ENCODE measurements at regions not wholly inside any gene's neighbourhood (a gene's known extent, or its start where the extent isn't known, plus 50 kb on each side); places are given as distances from the start of the nearest gene placed in this dataset.

GRCh38 chr10:29140151-29140550 is 148.7 kb upstream of the LYZL1 start:
- intact Hi-C loops (cut with DNase I), result no loop called here

GRCh38 chr10:29140991-29141390 is 147.9 kb upstream of the LYZL1 start:
- H3K9me3 ChIP-seq, result no peaks in the 10 kb centered on the region
- intact Hi-C loops (cut with DNase I), result no loop called here
- no peak overlapping the region for H3K27ac ChIP-seq
- DNase-seq (ENCODE audit: extremely low spot score in 2 of 2), result no peak
- no peaks in the 10 kb centered on the region for H3K36me3 ChIP-seq
- H3K27me3 ChIP-seq, result no peaks in the 10 kb centered on the region
- H3K4me3 ChIP-seq, result no peak overlapping the region
- TF ChIP-seq POLR2A (IDR thresholded peaks at IDR 0.05) (no peak), CTCF (IDR thresholded peaks at IDR 0.05) (no peak)
- H3K4me1 ChIP-seq, result no peaks in the 10 kb centered on the region

More at GRCh38 chr10:29140151-29140550, 148.7 kb upstream of the LYZL1 start:
- H3K9me3 ChIP-seq, result no peaks in the 10 kb centered on the region
- H3K36me3 ChIP-seq, result no peaks in the 10 kb centered on the region
- H3K27me3 ChIP-seq, result no peaks in the 10 kb centered on the region
- H3K4me3 ChIP-seq, result no peak overlapping the region
- TF ChIP-seq POLR2A (IDR thresholded peaks at IDR 0.05) (no peak), POLR2AphosphoS5 (IDR thresholded peaks at IDR 0.05; ENCODE audit: insufficient read depth in 1 of 2, low read depth in 1 of 2) (no peak), CTCF (IDR thresholded peaks at IDR 0.05) (no peak)
- H3K27ac ChIP-seq, result no peak overlapping the region
- no peak for DNase-seq (ENCODE audit: extremely low spot score in 2 of 2)
- no peaks in the 10 kb centered on the region for H3K4me1 ChIP-seq

- TF ChIP-seq POLR2AphosphoS5 (IDR thresholded peaks at IDR 0.05; ENCODE audit: insufficient read depth in 1 of 2, low read depth in 1 of 2) (no peak), CTCF (IDR thresholded peaks at IDR 0.05) (no peak), POLR2A (IDR thresholded peaks at IDR 0.05) (no peak)
- no peak overlapping the region for H3K27ac ChIP-seq
- H3K9me3 ChIP-seq, result no peaks in the 10 kb centered on the region
- H3K4me3 ChIP-seq, result no peak overlapping the region
- no peak for DNase-seq (ENCODE audit: extremely low spot score in 2 of 2)
- H3K36me3 ChIP-seq, result no peaks in the 10 kb centered on the region
- intact Hi-C loops (cut with DNase I), result no loop called here
- no peaks in the 10 kb centered on the region for H3K27me3 ChIP-seq
- H3K4me1 ChIP-seq, result no peaks in the 10 kb centered on the region
Measured at GRCh38 chr10:29141761-29142160, 147.1 kb upstream of the LYZL1 start.

- intact Hi-C loops (cut with DNase I), result no loop called here
- Histone ChIP-seq H3K27ac (no peak overlapping the region), H3K4me3 (no peak overlapping the region), H3K4me1 (no peaks in the 10 kb centered on the region), H3K27me3 (no peaks in the 10 kb centered on the region), H3K36me3 (no peaks in the 10 kb centered on the region), H3K9me3 (no peaks in the 10 kb centered on the region)
- DNase-seq (ENCODE audit: extremely low spot score in 2 of 2), result no peak
- no peak for TF ChIP-seq CTCF (IDR thresholded peaks at IDR 0.05)
- no peak for TF ChIP-seq POLR2A (IDR thresholded peaks at IDR 0.05)
- no peak for TF ChIP-seq POLR2AphosphoS5 (IDR thresholded peaks at IDR 0.05; ENCODE audit: insufficient read depth in 1 of 2, low read depth in 1 of 2)
Measured at GRCh38 chr10:29142516-29143314, 146.2 kb upstream of the LYZL1 start.

GRCh38 chr10:29144126-29144525 is 144.7 kb upstream of the LYZL1 start:
- no peak overlapping the region for H3K4me3 ChIP-seq
- no peak for DNase-seq (ENCODE audit: extremely low spot score in 2 of 2)
- H3K4me1 ChIP-seq, result no peaks in the 10 kb centered on the region
- no peaks in the 10 kb centered on the region for H3K36me3 ChIP-seq
- H3K9me3 ChIP-seq, result no peaks in the 10 kb centered on the region
- no peak overlapping the region for H3K27ac ChIP-seq
- intact Hi-C loops (cut with DNase I), result no loop called here
- TF ChIP-seq POLR2AphosphoS5 (IDR thresholded peaks at IDR 0.05; ENCODE audit: insufficient read depth in 1 of 2, low read depth in 1 of 2) (no peak), POLR2A (IDR thresholded peaks at IDR 0.05) (no peak), CTCF (IDR thresholded peaks at IDR 0.05) (no peak)
- no peaks in the 10 kb centered on the region for H3K27me3 ChIP-seq
